Liver (tissue), 8 donors: ENCODE measurements at regions not wholly inside any gene's neighbourhood (a gene's known extent, or its start where the extent isn't known, plus 50 kb on each side); places are given as distances from the start of the nearest gene placed in this dataset.

ENCODE experiments used
- DNase-seq: peaks from one replicate; pipeline ENCODE4 v3.0.0-alpha.2; 2017; ENCODE audit warnings: low spot score
- H3K27ac ChIP-seq, 2 donors: one replicate each; pipeline ENCODE4 v1.7.0; 2013; ENCODE audit warnings: inconsistent platforms in 2 of 2, low read length in 2 of 2, control low read depth in 1 of 2, low read depth in 1 of 2, mild to moderate bottlenecking in 1 of 2
- H3K27me3 ChIP-seq, 4 donors: one replicate each; pipeline versions ENCODE4 v1.6.1 to v1.7.0; 2013; ENCODE audit warnings: low read length in 3 of 4, inconsistent platforms in 1 of 4, mild to moderate bottlenecking in 1 of 4, moderate library complexity in 1 of 4; ENCODE audit not compliant: control insufficient read depth in 4 of 4, insufficient read depth in 4 of 4
- H3K36me3 ChIP-seq, 4 donors: one replicate each; pipeline versions ENCODE4 v1.6.1 to v1.7.0; 2013; ENCODE audit warnings: low read length in 3 of 4, mild to moderate bottlenecking in 3 of 4, low read depth in 1 of 4, moderate library complexity in 1 of 4; ENCODE audit not compliant: control insufficient read depth in 4 of 4, insufficient read depth in 3 of 4
- H3K4me1 ChIP-seq, 4 donors: one replicate each; pipeline versions ENCODE4 v1.6.1 to v1.7.0; 2013; ENCODE audit warnings: low read length in 3 of 4, mild to moderate bottlenecking in 3 of 4, moderate library complexity in 1 of 4; ENCODE audit not compliant: control insufficient read depth in 4 of 4, insufficient read depth in 4 of 4
- H3K4me3 ChIP-seq, 3 donors: one replicate each; pipeline versions ENCODE4 v1.6.1 to v1.7.0; 2013; ENCODE audit warnings: low read length in 3 of 3, control low read depth in 1 of 3, low read depth in 1 of 3, mild to moderate bottlenecking in 1 of 3
- H3K9ac ChIP-seq, 2 donors: one replicate each; pipeline ENCODE4 v1.7.0; 2013; ENCODE audit warnings: low read length in 2 of 2, mild to moderate bottlenecking in 2 of 2, moderate library complexity in 2 of 2, control low read depth in 1 of 2, low read depth in 1 of 2
- H3K9me3 ChIP-seq, 4 donors: one replicate each; pipeline versions ENCODE4 v1.6.1 to v1.7.0; 2013; ENCODE audit warnings: low read length in 3 of 4; ENCODE audit not compliant: control insufficient read depth in 4 of 4
- ATF3 ChIP-seq: IDR thresholded peaks from 2 replicates; pipeline ENCODE4 v1.6.1; 2016; ENCODE audit warnings: antibody characterized with exemption
- EGR1 ChIP-seq, 2 donors: IDR thresholded peaks; 2 replicates each; pipeline ENCODE4 v1.6.1; 2016 to 2018; ENCODE audit warnings: antibody characterized with exemption in 2 of 2, low read depth in 2 of 2
- FOXA1 ChIP-seq: IDR thresholded peaks from 2 replicates; pipeline ENCODE4 v1.6.1; 2016; ENCODE audit warnings: antibody characterized with exemption
- FOXA2 ChIP-seq: IDR thresholded peaks from 2 replicates; pipeline ENCODE4 v1.6.1; 2016; ENCODE audit warnings: antibody characterized with exemption
- GABPA ChIP-seq, 2 donors: IDR thresholded peaks in 1 of 2; conservative IDR thresholded peaks in 1 of 2; 2 replicates each; pipeline ENCODE4 v1.6.1; 2016; ENCODE audit warnings: antibody characterized with exemption in 2 of 2, mild to moderate bottlenecking in 1 of 2, moderate library complexity in 1 of 2
- HNF4A ChIP-seq, 2 donors: conservative IDR thresholded peaks; 2 replicates each; pipeline ENCODE4 v1.6.1; 2016; ENCODE audit warnings: antibody characterized with exemption in 2 of 2, mild to moderate bottlenecking in 2 of 2
- JUND ChIP-seq, 2 donors: IDR thresholded peaks; 2 replicates each; pipeline ENCODE4 v1.6.1; 2016; ENCODE audit warnings: antibody characterized with exemption in 2 of 2
- MAX ChIP-seq: IDR thresholded peaks from 2 replicates; pipeline ENCODE4 v1.6.1; 2016; ENCODE audit warnings: antibody characterized with exemption
- NR2F2 ChIP-seq: IDR thresholded peaks from 2 replicates; pipeline ENCODE4 v1.6.1; 2016; ENCODE audit warnings: antibody characterized with exemption
- RAD21 ChIP-seq, 2 donors: IDR thresholded peaks; 2 replicates each; pipeline ENCODE4 v1.6.1; 2016; ENCODE audit warnings: antibody characterized with exemption in 2 of 2, mild to moderate bottlenecking in 2 of 2
- RXRA ChIP-seq, 2 donors: IDR thresholded peaks; 2 replicates each; pipeline ENCODE4 v1.6.1; 2017 to 2018; ENCODE audit warnings: antibody characterized with exemption in 2 of 2, mild to moderate bottlenecking in 1 of 2
- SP1 ChIP-seq: IDR thresholded peaks from 2 replicates; pipeline ENCODE4 v1.6.1; 2018; ENCODE audit warnings: antibody characterized with exemption, mild to moderate bottlenecking
- TAF1 ChIP-seq: conservative IDR thresholded peaks from 2 replicates; pipeline ENCODE4 v1.6.1; 2016; ENCODE audit warnings: antibody characterized with exemption, mild to moderate bottlenecking
- YY1 ChIP-seq: IDR thresholded peaks from 2 replicates; pipeline ENCODE4 v1.6.1; 2016; ENCODE audit warnings: antibody characterized with exemption, mild to moderate bottlenecking
- ZBTB33 ChIP-seq: IDR thresholded peaks from 2 replicates; pipeline ENCODE4 v1.6.1; 2016; ENCODE audit warnings: antibody characterized with exemption
- WGBS: extraction: QIAGEN DNeasy Blood & Tissue Kit; methylation state at CpG from one replicate; pipeline ENCODE4 v1.1.7; 2013; 5-methylcytosine and 5-hydroxymethylcytosine counted together
- TF ChIP-seq, protein P1 (sequence below): fragments of 150-350 bp; IDR thresholded peaks from 2 replicates; pipeline ENCODE4 v1.5.1; 2017; ENCODE audit warnings: improper control_type of control experiment, low read depth, low read length; ENCODE audit not compliant: missing input control
- TF ChIP-seq, protein P2 (sequence below): IDR thresholded peaks from 2 replicates; pipeline ENCODE4 v1.6.1; 2016; ENCODE audit warnings: antibody characterized with exemption, mild to moderate bottlenecking
- donor health status: healthy.
- donor health status: healthy.
- donor health status: healthy.
- donor health status: healthy.
- donor health status: healthy.

DNA sequence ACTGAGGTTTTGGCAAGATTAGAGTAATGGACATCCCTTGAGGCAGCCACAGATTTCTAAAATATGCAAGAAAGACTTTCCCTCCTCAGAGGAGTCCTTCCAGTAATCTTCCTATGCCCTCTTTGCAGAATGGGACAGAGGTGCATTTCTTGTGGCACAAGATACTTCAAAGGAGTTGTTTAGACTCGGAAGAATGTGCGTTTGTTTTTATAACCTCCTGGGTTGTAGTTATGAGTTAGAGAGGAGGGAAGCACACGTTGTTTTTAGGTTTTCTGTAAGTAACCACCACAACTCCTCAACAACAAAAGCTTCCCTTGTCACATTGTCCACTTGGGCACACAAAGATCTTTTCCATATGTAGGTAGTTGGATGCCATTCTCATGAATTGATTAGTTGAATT, 78.1 kb upstream of the GLI3 start (continued):
- TF ChIP-seq, protein P1, sequence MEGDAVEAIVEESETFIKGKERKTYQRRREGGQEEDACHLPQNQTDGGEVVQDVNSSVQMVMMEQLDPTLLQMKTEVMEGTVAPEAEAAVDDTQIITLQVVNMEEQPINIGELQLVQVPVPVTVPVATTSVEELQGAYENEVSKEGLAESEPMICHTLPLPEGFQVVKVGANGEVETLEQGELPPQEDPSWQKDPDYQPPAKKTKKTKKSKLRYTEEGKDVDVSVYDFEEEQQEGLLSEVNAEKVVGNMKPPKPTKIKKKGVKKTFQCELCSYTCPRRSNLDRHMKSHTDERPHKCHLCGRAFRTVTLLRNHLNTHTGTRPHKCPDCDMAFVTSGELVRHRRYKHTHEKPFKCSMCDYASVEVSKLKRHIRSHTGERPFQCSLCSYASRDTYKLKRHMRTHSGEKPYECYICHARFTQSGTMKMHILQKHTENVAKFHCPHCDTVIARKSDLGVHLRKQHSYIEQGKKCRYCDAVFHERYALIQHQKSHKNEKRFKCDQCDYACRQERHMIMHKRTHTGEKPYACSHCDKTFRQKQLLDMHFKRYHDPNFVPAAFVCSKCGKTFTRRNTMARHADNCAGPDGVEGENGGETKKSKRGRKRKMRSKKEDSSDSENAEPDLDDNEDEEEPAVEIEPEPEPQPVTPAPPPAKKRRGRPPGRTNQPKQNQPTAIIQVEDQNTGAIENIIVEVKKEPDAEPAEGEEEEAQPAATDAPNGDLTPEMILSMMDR, result no peak
- TF ChIP-seq FOXA1 (no peak), NR2F2 (no peak), ZBTB33 (no peak), YY1 (no peak), GABPA (IDR thresholded peaks at IDR 0.05 in 1 of 2, conservative IDR thresholded peaks at IDR 0.05 in 1 of 2) (no peak), EGR1 (IDR thresholded peaks at IDR 0.05; ENCODE audit: low read depth in 2 of 2) (no peak), FOXA2 (no peak)

GRCh38 chr7:42314696-42315095, 77.7 kb upstream of the GLI3 start:
- no peak for TF ChIP-seq JUND (IDR thresholded peaks at IDR 0.05)
- DNase-seq, result no peak
- H3K4me3 ChIP-seq, result no peak overlapping the region
- H3K36me3 ChIP-seq, result no peaks in the 10 kb centered on the region
- no peaks in the 10 kb centered on the region for H3K27me3 ChIP-seq
- no peak overlapping the region for H3K27ac ChIP-seq
- H3K9ac ChIP-seq, result no peak overlapping the region
- H3K9me3 ChIP-seq, result peaks cover 0 to 3% (median 1%) of the 10 kb centered on the region in 4 donors
- no peaks in the 10 kb centered on the region for H3K4me1 ChIP-seq
- 66% methylated on average over 1 of the region's 1 CpG for WGBS

DNA sequence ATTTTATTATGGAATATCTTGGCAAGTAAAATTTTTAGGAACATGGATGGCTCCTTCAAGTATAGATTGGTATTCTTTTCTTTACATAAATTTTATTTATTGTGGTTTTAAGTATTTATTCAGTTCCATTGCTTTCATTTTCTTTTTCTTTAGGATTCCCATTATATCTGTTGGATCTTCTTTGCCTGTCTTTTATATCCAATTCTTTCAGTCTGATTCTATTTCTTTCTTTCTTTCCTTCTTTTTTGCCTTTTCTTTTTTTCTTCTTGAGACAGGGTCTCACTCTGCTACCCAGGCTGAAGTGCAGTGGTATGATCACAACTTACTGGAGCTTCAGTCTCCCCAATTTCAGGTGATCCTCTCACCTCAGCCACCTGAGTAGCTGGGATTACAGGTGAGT, 74.2 kb upstream of the GLI3 start:
- no peaks in the 10 kb centered on the region for H3K27me3 ChIP-seq
- no peak overlapping the region for H3K9ac ChIP-seq
- no peak overlapping the region for H3K4me3 ChIP-seq
- H3K36me3 ChIP-seq, result no peaks in the 10 kb centered on the region
- no peaks in the 10 kb centered on the region for H3K4me1 ChIP-seq
- no peak for TF ChIP-seq JUND (IDR thresholded peaks at IDR 0.05)
- no peak for TF ChIP-seq RAD21 (IDR thresholded peaks at IDR 0.05)
- no peak for TF ChIP-seq RXRA (IDR thresholded peaks at IDR 0.05)
- TF ChIP-seq ZBTB33, result no peak
- no peak for TF ChIP-seq EGR1 (IDR thresholded peaks at IDR 0.05; ENCODE audit: low read depth in 2 of 2)
- TF ChIP-seq SP1, result no peak
- TF ChIP-seq NR2F2, result no peak
- no peak for TF ChIP-seq TAF1
- TF ChIP-seq, protein P1, result no peak
- TF ChIP-seq FOXA2, result no peak
- TF ChIP-seq, protein P2, sequence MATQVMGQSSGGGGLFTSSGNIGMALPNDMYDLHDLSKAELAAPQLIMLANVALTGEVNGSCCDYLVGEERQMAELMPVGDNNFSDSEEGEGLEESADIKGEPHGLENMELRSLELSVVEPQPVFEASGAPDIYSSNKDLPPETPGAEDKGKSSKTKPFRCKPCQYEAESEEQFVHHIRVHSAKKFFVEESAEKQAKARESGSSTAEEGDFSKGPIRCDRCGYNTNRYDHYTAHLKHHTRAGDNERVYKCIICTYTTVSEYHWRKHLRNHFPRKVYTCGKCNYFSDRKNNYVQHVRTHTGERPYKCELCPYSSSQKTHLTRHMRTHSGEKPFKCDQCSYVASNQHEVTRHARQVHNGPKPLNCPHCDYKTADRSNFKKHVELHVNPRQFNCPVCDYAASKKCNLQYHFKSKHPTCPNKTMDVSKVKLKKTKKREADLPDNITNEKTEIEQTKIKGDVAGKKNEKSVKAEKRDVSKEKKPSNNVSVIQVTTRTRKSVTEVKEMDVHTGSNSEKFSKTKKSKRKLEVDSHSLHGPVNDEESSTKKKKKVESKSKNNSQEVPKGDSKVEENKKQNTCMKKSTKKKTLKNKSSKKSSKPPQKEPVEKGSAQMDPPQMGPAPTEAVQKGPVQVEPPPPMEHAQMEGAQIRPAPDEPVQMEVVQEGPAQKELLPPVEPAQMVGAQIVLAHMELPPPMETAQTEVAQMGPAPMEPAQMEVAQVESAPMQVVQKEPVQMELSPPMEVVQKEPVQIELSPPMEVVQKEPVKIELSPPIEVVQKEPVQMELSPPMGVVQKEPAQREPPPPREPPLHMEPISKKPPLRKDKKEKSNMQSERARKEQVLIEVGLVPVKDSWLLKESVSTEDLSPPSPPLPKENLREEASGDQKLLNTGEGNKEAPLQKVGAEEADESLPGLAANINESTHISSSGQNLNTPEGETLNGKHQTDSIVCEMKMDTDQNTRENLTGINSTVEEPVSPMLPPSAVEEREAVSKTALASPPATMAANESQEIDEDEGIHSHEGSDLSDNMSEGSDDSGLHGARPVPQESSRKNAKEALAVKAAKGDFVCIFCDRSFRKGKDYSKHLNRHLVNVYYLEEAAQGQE, result no peak
- no peak for TF ChIP-seq GABPA (IDR thresholded peaks at IDR 0.05 in 1 of 2, conservative IDR thresholded peaks at IDR 0.05 in 1 of 2)
- TF ChIP-seq HNF4A (conservative IDR thresholded peaks at IDR 0.05), result no peak
- TF ChIP-seq ATF3, result no peak
- TF ChIP-seq FOXA1, result no peak
- no peak for TF ChIP-seq MAX
- no peak for TF ChIP-seq YY1
- H3K27ac ChIP-seq, result no peak overlapping the region
- peaks cover 0 to 6% (median 1%) of the 10 kb centered on the region in 4 donors for H3K9me3 ChIP-seq
- no peak for DNase-seq
